NCI-H82 treated with DMSO at 0.1 percent for 48 hours (cell line): ENCODE measurements at regions not wholly inside any gene's neighbourhood (a gene's known extent, or its start where the extent isn't known, plus 50 kb on each side); places are given as distances from the start of the nearest gene placed in this dataset.

ENCODE experiments used
- DNase-seq: peaks from one replicate; lab custom pipeline; 2025; ENCODE audit not compliant: unreplicated experiment; lab: John Stamatoyannopoulos, UW

GRCh38 chr4:24070117-24070516 is 180.3 kb upstream of the PPARGC1A start:
- DNase-seq = no peak

- DNase-seq = no peak
Measured at GRCh38 chr4:24067367-24068193, 177.7 kb upstream of the PPARGC1A start.

GRCh38 chr4:24065974-24066373 is 176.1 kb upstream of the PPARGC1A start:
- no peak for DNase-seq

- DNase-seq = no peak
Measured at GRCh38 chr4:24063731-24064130, 173.9 kb upstream of the PPARGC1A start.

GRCh38 chr4:24060932-24061331 is 171.1 kb upstream of the PPARGC1A start:
- no peak for DNase-seq

GRCh38 chr4:24059839-24060238 is 170.0 kb upstream of the PPARGC1A start:
- DNase-seq = no peak

- no peak for DNase-seq
Measured at GRCh38 chr4:24057915-24058559, 168.2 kb upstream of the PPARGC1A start.

- DNase-seq = no peak
Measured at GRCh38 chr4:24056289-24056688, 166.4 kb upstream of the PPARGC1A start.

- no peak for DNase-seq
Measured at GRCh38 chr4:24055623-24056022, 165.8 kb upstream of the PPARGC1A start.

- no peak for DNase-seq
Measured at GRCh38 chr4:24054910-24055309, 165.1 kb upstream of the PPARGC1A start.

- no peak for DNase-seq
Measured at GRCh38 chr4:24053934-24054333, 164.1 kb upstream of the PPARGC1A start.

GRCh38 chr4:24044610-24045589 is 155.1 kb upstream of the PPARGC1A start:
- no peak for DNase-seq

- DNase-seq = no peak
Measured at GRCh38 chr4:24042094-24042493, 152.2 kb upstream of the PPARGC1A start.

GRCh38 chr4:24040811-24041210 is 151.0 kb upstream of the PPARGC1A start:
- DNase-seq = no peak

GRCh38 chr4:24033626-24034025 is 143.8 kb upstream of the PPARGC1A start:
- no peak for DNase-seq

- DNase-seq = no peak
Measured at GRCh38 chr4:24032371-24032989, 142.6 kb upstream of the PPARGC1A start.

- no peak for DNase-seq
Measured at GRCh38 chr4:24026596-24026995, 136.7 kb upstream of the PPARGC1A start.

- DNase-seq = no peak
Measured at GRCh38 chr4:24024605-24025004, 134.8 kb upstream of the PPARGC1A start.

GRCh38 chr4:24024157-24024556 is 134.3 kb upstream of the PPARGC1A start:
- no peak for DNase-seq

GRCh38 chr4:24015782-24016181 is 125.9 kb upstream of the PPARGC1A start:
- DNase-seq = no peak
